A673 (cell line): ENCODE measurements at regions not wholly inside any gene's neighbourhood (a gene's known extent, or its start where the extent isn't known, plus 50 kb on each side); places are given as distances from the start of the nearest gene placed in this dataset.

Experiments
- EZH2 ChIP-seq: fragments of 200-600 bp; sonication (generic); IDR thresholded peaks from 2 replicates; pipeline ENCODE4 v1.6.1; 2017; ENCODE audit warnings: borderline replicate concordance, low read depth, mild to moderate bottlenecking, mixed read lengths, antibody characterized with exemption, low read length; ENCODE audit not compliant: poor library complexity, severe bottlenecking
- TF ChIP-seq, protein P1 (sequence below): fragments of 300-800, 200-600 bp; sonication (generic); conservative IDR thresholded peaks from 2 replicates; pipeline ENCODE4 v1.5.1; 2017; ENCODE audit warnings: low read depth, mild to moderate bottlenecking, antibody characterized with exemption, low read length, moderate library complexity, mixed read lengths

DNA sequence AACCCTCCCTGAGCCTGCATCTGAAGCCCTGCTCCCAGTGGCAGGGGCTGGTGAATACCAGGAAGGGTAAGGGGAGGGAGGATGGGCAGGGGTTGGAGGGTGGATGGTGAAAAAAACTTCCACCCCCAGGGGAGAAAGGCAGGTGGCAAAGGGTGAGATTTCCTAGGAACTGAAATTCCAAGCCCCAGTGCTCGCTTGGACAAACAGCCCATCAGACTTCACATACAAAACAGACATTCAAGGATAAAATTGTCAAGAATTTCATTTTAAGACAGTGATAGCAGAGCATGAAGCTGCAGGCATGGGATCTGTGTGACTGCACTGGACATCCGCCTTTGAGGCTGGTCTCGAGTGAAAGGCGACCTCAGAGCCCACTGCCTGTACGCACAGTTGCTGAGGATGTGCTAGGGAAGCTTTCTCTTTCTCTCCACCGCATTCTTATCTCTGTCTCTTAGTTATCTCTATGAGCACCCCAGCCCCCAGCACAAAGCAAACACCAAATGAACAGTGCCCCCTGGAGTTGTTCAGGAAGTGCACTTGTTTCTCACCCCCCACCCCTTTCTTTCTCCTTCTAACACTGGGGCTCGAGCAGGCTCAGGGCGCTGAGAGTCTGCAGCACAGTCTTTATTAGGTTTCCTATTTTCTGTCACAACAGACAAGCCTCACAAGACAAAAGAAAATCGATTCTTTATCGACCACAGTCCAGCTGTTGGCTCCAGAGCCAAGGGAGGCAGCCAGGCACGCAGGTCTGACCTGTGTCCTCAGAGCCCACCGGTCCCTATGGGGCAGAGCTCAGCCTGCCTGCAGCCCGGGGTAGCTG, 237.3 kb upstream of the NCAM1 start:
- TF ChIP-seq, protein P1, sequence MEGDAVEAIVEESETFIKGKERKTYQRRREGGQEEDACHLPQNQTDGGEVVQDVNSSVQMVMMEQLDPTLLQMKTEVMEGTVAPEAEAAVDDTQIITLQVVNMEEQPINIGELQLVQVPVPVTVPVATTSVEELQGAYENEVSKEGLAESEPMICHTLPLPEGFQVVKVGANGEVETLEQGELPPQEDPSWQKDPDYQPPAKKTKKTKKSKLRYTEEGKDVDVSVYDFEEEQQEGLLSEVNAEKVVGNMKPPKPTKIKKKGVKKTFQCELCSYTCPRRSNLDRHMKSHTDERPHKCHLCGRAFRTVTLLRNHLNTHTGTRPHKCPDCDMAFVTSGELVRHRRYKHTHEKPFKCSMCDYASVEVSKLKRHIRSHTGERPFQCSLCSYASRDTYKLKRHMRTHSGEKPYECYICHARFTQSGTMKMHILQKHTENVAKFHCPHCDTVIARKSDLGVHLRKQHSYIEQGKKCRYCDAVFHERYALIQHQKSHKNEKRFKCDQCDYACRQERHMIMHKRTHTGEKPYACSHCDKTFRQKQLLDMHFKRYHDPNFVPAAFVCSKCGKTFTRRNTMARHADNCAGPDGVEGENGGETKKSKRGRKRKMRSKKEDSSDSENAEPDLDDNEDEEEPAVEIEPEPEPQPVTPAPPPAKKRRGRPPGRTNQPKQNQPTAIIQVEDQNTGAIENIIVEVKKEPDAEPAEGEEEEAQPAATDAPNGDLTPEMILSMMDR = peak; percentile 22; the same call in 1 of the 2 replicates
- TF ChIP-seq EZH2 = no peak
